HL-60 (cell line): ENCODE measurements at regions not wholly inside any gene's neighbourhood (a gene's known extent, or its start where the extent isn't known, plus 50 kb on each side); places are given as distances from the start of the nearest gene placed in this dataset.

ENCODE experiments used
- DNase-seq, 2 experiments: peaks; one replicate each; pipeline ENCODE4 v3.0.0-alpha.2; 2010 to 2020; ENCODE audit warnings: low read depth in 1 of 2, low spot score in 1 of 2
- H3K27ac ChIP-seq: fragments of 250-450 bp; sonication (Bioruptor Pico); replicated peaks from 2 replicates; pipeline ENCODE4 v1.5.1; 2020; ENCODE audit warnings: mild to moderate bottlenecking, moderate library complexity
- H3K27me3 ChIP-seq: fragments of 250-450 bp; sonication (Bioruptor Pico); 2 replicates; pipeline ENCODE4 v1.5.1; 2021; ENCODE audit warnings: mild to moderate bottlenecking, moderate library complexity; ENCODE audit not compliant: insufficient read depth, poor library complexity, severe bottlenecking
- H3K4me3 ChIP-seq: replicated peaks from 2 replicates; pipeline ENCODE4 v1.5.1; 2011; ENCODE audit warnings: mild to moderate bottlenecking, control low read depth, low read length; ENCODE audit not compliant: insufficient read depth
- CTCF ChIP-seq: IDR thresholded peaks from one replicate; pipeline ENCODE4 v1.5.1; 2011; ENCODE audit warnings: low read length, control low read depth, inconsistent platforms; ENCODE audit not compliant: insufficient read depth
- GABPA ChIP-seq: IDR thresholded peaks from 2 replicates; pipeline ENCODE4 v1.6.1; 2012; ENCODE audit warnings: low read depth
- POLR2AphosphoS5 ChIP-seq: IDR thresholded peaks from 2 replicates; pipeline ENCODE4 v1.6.1; 2012; ENCODE audit warnings: low read depth
- REST ChIP-seq: IDR thresholded peaks from 2 replicates; pipeline ENCODE4 v1.6.1; 2012; ENCODE audit warnings: low read depth; ENCODE audit not compliant: insufficient replicate concordance
- SPI1 ChIP-seq: IDR thresholded peaks from 2 replicates; pipeline ENCODE4 v1.6.1; 2012; ENCODE audit warnings: low read depth, mild to moderate bottlenecking, borderline replicate concordance

- Histone ChIP-seq H3K27me3 (no peaks in the 10 kb centered on the region), H3K27ac (no peak overlapping the region), H3K4me3 (no peak overlapping the region)
- DNase-seq = peak in 1 of 2 experiments; percentile 35
- TF ChIP-seq CTCF = no peak
- peak; percentile 96 for TF ChIP-seq SPI1
Measured at GRCh38 chr18:45373286-45373880, 241.9 kb upstream of the SLC14A2 start.

DNA sequence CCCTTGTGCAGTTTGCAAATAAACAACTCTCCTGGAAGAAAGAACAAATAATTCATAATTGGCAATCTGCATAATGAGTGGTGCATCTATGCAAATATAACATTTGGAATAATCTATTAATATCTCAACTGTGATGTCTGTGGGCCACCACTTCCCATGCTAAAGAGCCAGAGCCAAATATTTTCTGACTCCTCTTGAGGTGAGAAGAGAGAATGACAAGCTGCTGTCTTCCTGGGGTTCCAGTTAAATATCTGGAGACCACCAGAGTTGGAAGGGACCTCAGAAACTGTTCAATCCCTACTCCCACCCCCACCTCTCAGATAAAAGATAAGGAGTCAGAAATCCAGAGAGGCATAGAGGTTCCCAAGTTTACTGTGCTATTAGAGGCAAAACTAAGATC is 241.0 kb upstream of the SLC14A2 start:
- Histone ChIP-seq H3K4me3 (no peak overlapping the region), H3K27ac (no peak overlapping the region), H3K27me3 (no peaks in the 10 kb centered on the region)
- DNase-seq = no peak
- TF ChIP-seq SPI1 (no peak), GABPA (no peak), CTCF (no peak), REST (no peak), POLR2AphosphoS5 (no peak)

DNA sequence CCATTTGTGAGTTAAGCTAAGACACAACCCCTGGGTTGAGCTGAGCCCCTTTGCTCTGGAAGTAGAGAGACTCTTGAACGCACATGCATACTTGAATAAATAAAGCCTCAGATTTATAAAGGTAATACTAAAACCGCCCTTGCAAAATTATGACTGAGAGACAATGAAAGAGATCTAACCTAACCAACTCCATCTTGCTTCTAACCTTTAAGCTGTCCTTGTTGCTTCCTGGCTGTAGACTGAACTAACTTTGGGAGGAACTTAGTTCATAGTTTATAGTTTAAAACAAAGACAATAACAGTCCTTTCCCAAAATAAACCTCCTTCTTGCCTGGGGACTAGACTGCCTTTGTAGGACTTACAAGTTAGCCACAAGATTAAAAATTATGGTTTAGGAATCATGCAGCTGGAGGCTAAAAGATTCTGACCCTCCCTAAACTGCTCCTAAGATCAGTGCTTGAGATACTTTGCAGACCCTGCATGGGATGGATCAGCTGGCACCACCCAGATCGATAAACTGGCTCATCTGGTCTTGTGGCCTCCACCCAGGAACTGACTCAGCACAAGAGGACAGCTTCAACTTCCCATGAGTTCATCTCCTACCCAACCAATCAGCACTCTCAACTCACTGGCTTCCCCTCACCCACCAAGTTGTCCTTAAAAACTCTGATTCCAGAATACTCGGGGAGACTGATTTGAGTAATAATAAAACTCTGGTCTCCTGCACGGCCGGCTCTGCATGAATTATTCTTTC is 240.2 kb upstream of the SLC14A2 start:
- no peak for DNase-seq
- Histone ChIP-seq H3K27ac (no peak overlapping the region), H3K4me3 (no peak overlapping the region), H3K27me3 (no peaks in the 10 kb centered on the region)
- no peak for TF ChIP-seq CTCF
- no peak for TF ChIP-seq POLR2AphosphoS5
- TF ChIP-seq GABPA = no peak
- no peak for TF ChIP-seq SPI1
- no peak for TF ChIP-seq REST

- Histone ChIP-seq H3K27me3 (no peaks in the 10 kb centered on the region), H3K27ac (no peak overlapping the region), H3K4me3 (no peak overlapping the region)
- no peak for DNase-seq
- no peak for TF ChIP-seq SPI1
- no peak for TF ChIP-seq GABPA
- TF ChIP-seq REST = no peak
- TF ChIP-seq POLR2AphosphoS5 = no peak
- TF ChIP-seq CTCF = no peak
Measured at GRCh38 chr18:45376193-45376592, 239.1 kb upstream of the SLC14A2 start.
